Thyroid gland (tissue), 4 donors: ENCODE measurements at regions not wholly inside any gene's neighbourhood (a gene's known extent, or its start where the extent isn't known, plus 50 kb on each side); places are given as distances from the start of the nearest gene placed in this dataset.

Source experiments
- DNase-seq, 2 donors: peaks; one replicate each; pipeline ENCODE4 v3.0.0-alpha.2; 2019
- H3K27ac ChIP-seq, 3 donors: fragments of 200-600 bp; sonication (generic); 1 replicate in 2 of 3; 2 replicates in 1 of 3; pipeline ENCODE4 v1.5.1; 2016 to 2019; ENCODE audit warnings: mild to moderate bottlenecking in 1 of 3, moderate library complexity in 1 of 3
- H3K27me3 ChIP-seq: fragments of 200-600 bp; sonication (generic); one replicate; pipeline ENCODE4 v1.5.1; 2019
- H3K36me3 ChIP-seq, 2 donors: fragments of 200-600 bp; sonication (generic); one replicate each; pipeline ENCODE4 v1.5.1; 2016 to 2019
- H3K4me1 ChIP-seq, 2 donors: fragments of 200-600 bp; sonication (generic); one replicate each; pipeline ENCODE4 v1.5.1; 2017 to 2019
- H3K4me3 ChIP-seq, 3 donors: fragments of 200-600 bp; sonication (generic); replicated peaks in 1 of 3; 1 replicate in 2 of 3; 2 replicates in 1 of 3; pipeline ENCODE4 v1.5.1; 2016; ENCODE audit warnings: mild to moderate bottlenecking in 1 of 3
- H3K9me3 ChIP-seq: fragments of 200-600 bp; sonication (generic); one replicate; pipeline ENCODE4 v1.5.1; 2017
- POLR2A ChIP-seq, 2 donors: fragments of 450-650 bp; IDR thresholded peaks; one replicate each; pipeline ENCODE4 v1.6.1; 2017; ENCODE audit warnings: antibody characterized with exemption in 2 of 2, mild to moderate bottlenecking in 2 of 2, moderate library complexity in 1 of 2
- WGBS, 2 donors: methylation state at CpG; one replicate each; pipeline ENCODE4 v1.1.5; 2017; 5-methylcytosine and 5-hydroxymethylcytosine counted together
- intact Hi-C: fragments of 100-400 bp; cut with DNase I; formaldehyde crosslinking; loops from one replicate; pipeline ENCODE4 v1.15.1; 2023
- TF ChIP-seq, protein P1 (sequence below), 6 experiments: fragments of 200-600 bp in 3 of 6; fragments of 450-650 bp in 3 of 6; sonication (generic) in 3 of 6; IDR thresholded peaks; one replicate each; pipeline ENCODE4 v1.5.1; 2016 to 2019; ENCODE audit warnings: antibody characterized with exemption in 6 of 6, mild to moderate bottlenecking in 2 of 6, inconsistent platforms in 1 of 6, moderate library complexity in 1 of 6

DNA sequence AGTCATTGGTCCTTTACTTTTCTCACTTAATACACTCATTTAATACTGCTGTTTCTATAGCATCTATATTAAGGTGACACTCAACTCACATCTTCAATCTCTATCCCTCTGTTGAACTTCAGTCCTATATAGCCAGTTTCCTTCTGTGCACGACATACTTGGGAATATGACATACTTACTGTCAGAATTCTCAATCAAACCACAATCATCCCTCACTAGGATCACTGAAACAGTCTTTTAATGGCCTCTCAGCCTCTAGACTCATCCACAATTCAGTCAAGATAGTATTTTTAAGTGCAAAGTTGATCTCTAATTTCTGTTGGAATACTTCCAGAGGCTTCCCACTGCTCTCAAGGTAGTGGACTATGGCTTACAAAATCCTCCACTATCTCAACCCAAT lies 251.0 kb upstream of the MEF2C start:
- no peak for TF ChIP-seq POLR2A (IDR thresholded peaks at IDR 0.05)
- TF ChIP-seq, protein P1, sequence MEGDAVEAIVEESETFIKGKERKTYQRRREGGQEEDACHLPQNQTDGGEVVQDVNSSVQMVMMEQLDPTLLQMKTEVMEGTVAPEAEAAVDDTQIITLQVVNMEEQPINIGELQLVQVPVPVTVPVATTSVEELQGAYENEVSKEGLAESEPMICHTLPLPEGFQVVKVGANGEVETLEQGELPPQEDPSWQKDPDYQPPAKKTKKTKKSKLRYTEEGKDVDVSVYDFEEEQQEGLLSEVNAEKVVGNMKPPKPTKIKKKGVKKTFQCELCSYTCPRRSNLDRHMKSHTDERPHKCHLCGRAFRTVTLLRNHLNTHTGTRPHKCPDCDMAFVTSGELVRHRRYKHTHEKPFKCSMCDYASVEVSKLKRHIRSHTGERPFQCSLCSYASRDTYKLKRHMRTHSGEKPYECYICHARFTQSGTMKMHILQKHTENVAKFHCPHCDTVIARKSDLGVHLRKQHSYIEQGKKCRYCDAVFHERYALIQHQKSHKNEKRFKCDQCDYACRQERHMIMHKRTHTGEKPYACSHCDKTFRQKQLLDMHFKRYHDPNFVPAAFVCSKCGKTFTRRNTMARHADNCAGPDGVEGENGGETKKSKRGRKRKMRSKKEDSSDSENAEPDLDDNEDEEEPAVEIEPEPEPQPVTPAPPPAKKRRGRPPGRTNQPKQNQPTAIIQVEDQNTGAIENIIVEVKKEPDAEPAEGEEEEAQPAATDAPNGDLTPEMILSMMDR (IDR thresholded peaks at IDR 0.05): no peak
- Histone ChIP-seq H3K4me3 (no peak overlapping the region), H3K9me3 (no peaks in the 10 kb centered on the region), H3K36me3 (no peaks in the 10 kb centered on the region), H3K27ac (no peak overlapping the region), H3K4me1 (no peaks in the 10 kb centered on the region), H3K27me3 (no peaks in the 10 kb centered on the region)
- DNase-seq: no peak
- WGBS, 2 donors: 91 to 97% methylated on average over 1 of the region's 1 CpG
- intact Hi-C loops: no loop called here

DNA sequence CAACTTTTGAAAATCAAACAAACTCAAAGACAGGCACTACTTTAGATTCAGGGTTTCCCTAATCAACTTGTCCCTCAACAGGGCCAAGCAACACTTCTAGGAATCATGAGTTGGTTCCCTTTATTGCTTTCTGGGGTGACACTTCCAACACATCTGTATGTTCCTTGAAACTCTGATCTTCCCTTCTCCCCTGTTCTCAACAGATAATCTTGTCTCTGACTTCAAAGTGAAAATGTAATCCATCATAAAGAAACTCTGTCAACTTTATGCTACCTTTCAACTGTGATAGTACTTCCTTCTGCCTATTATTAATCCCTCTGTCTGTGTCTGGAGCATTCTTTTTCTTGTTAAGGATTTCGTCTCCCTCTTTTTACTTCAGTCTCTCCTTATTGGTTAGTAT lies 250.1 kb upstream of the MEF2C start:
- Histone ChIP-seq H3K27ac (no peak overlapping the region), H3K4me3 (no peak overlapping the region)
- 96 to 100% methylated on average over 1 of the region's 1 CpG for WGBS, 2 donors

DNA sequence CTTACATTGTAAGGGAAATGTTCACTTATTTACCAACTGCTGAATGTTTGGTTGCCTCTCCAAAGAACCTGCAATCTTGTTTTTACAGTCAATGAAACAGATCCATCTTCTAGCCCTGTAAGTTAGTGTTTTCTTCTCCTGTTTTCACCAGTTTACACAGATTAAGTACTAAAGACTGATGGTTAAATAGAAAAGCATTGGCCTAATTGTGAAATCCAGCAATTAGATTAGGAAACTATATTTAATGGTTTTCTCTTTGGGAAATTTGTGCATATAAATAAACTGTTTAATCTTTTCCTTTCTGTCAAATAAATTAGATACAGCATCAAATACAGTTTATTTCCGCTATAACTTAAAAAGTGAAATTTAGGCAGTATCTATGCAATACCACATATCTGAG lies 247.9 kb upstream of the MEF2C start:
- TF ChIP-seq POLR2A (IDR thresholded peaks at IDR 0.05): no peak
- TF ChIP-seq, protein P1 (IDR thresholded peaks at IDR 0.05): no peak
- DNase-seq: no peak
- no peak overlapping the region for H3K27ac ChIP-seq
- H3K36me3 ChIP-seq: no peaks in the 10 kb centered on the region
- H3K27me3 ChIP-seq: no peaks in the 10 kb centered on the region
- no peak overlapping the region for H3K4me3 ChIP-seq
- intact Hi-C loops: no loop called here
- WGBS, 2 donors: 95% methylated on average over 1 of the region's 1 CpG
- no peaks in the 10 kb centered on the region for H3K4me1 ChIP-seq
- no peaks in the 10 kb centered on the region for H3K9me3 ChIP-seq

More for the DNA sequence above, 250.1 kb upstream of the MEF2C start:
- no peak for DNase-seq
- Histone ChIP-seq H3K36me3 (no peaks in the 10 kb centered on the region), H3K27me3 (no peaks in the 10 kb centered on the region), H3K4me1 (no peaks in the 10 kb centered on the region), H3K9me3 (no peaks in the 10 kb centered on the region)
- intact Hi-C loops: no loop called here
- TF ChIP-seq POLR2A (IDR thresholded peaks at IDR 0.05): no peak
- TF ChIP-seq, protein P1 (IDR thresholded peaks at IDR 0.05): no peak

DNA sequence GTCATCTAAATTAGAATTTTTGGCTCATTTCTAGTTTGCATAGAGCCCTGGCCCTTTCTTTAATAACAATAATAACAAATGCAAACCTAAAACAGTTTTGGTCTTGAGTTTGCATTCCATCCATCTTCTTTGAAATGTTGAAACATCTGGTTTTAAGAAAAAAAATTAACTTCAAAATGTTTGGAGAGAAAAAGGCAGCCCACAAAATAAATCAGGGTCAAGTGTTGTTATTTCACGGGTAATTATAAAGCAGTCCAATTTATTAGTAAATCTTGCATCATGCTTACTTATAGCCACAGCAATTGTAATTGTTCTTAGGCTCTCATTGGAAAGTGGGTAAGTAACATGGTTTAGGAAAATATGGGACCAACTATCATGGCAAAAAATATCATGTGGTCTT lies 247.0 kb upstream of the MEF2C start:
- H3K4me3 ChIP-seq: no peak overlapping the region
- 84 to 86% methylated on average over 1 of the region's 1 CpG for WGBS, 2 donors
- TF ChIP-seq, protein P1 (IDR thresholded peaks at IDR 0.05): no peak
- TF ChIP-seq POLR2A (IDR thresholded peaks at IDR 0.05): no peak
- DNase-seq: no peak
- H3K27me3 ChIP-seq: no peaks in the 10 kb centered on the region
- H3K36me3 ChIP-seq: no peaks in the 10 kb centered on the region
- H3K27ac ChIP-seq: no peak overlapping the region
- intact Hi-C loops: no loop called here
- H3K9me3 ChIP-seq: no peaks in the 10 kb centered on the region
- no peaks in the 10 kb centered on the region for H3K4me1 ChIP-seq

DNA sequence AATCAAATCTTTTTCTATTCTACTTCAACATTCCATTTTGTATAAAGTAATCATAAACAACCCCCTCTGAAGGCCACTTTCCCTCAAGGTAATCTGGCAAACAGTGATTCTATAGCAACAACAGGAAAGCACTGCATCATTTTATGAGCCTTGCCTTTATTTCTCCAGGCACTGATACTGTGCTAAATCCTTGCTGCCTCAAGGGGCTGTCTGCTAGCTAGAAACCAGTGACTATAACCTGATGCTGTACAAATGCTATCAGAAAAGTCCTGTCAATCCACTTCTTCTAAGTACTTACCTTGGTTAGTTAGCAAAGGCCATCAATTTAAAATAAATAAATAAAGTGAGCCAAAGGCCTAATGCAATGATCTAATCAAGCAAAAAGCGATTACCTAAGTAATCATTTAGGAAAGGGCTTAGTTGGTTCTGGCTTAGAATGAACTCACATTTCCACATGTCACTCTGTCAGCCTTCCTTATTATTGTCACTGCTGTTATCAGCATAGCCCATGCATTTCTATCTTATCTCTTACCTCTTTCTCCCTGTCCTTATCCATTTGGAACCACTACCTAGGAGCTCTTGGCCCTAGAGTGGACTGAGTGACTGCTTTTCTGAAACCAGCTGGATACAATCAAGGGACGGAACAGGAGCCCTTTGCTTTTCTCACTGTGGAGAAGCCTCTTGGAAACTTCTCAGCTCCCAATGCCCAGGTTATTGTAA lies 246.1 kb upstream of the MEF2C start:
- Histone ChIP-seq H3K4me3 (no peak overlapping the region), H3K27ac (no peak overlapping the region), H3K4me1 (no peaks in the 10 kb centered on the region), H3K9me3 (no peaks in the 10 kb centered on the region), H3K27me3 (no peaks in the 10 kb centered on the region), H3K36me3 (no peaks in the 10 kb centered on the region)
- WGBS, 2 donors: 88 to 97% methylated on average over 2 of the region's 2 CpGs
- no peak for DNase-seq
- intact Hi-C loops: no loop called here
- TF ChIP-seq, protein P1 (IDR thresholded peaks at IDR 0.05): no peak
- no peak for TF ChIP-seq POLR2A (IDR thresholded peaks at IDR 0.05)
